ENCODE measurements at regions not wholly inside any gene's neighbourhood (a gene's known extent, or its start where the extent isn't known, plus 50 kb on each side); places are given as distances from the start of the nearest gene placed in this dataset.

DNA sequence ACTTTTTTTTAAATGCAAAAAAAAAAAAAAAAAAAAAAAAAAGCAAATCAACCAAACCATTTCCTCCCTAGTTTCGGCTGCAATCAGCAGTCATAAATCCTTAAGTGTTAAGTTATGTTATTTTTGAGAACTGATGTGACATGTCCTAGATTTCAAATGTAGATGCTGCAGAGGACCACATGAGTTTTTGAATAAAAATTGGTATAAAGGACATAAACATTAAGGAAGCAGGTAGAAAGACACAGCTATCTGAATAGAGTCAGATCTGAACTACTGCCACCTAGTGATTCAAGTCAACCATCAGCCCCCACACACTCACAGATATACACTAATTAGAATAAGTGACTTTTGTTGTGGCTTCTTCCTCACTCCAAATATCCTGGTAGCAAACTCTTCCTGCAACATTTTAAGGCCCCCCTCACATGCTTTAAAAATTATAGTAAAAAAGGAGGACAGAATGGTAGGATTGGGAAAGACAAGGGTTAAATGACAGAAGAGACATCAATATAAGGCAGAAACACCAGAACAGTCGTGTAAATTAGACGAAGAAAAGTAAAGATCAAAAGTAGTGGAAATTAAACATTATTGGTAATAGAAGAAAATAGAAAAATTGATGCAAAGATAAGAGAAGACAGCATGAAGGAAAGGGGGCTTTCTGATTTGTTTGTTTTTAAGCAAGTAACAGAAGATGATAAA, 394.5 kb upstream of the ATP2B1 start:
- H2BK5ac ChIP-seq (ENCODE audit: insufficient read length, low read length), result no peak overlapping the region
- H4K8ac ChIP-seq (replicated peaks; ENCODE audit: insufficient read length, low read depth, low read length), result no peak overlapping the region
- H2BK15ac ChIP-seq (ENCODE audit: low read depth, low read length), result no peak overlapping the region
- Mint-ChIP-seq H3K36me3 (ENCODE audit: insufficient read depth in 1 of 3, low read depth in 3 of 3) (no peaks in the 10 kb centered on the region), H3K27me3 (ENCODE audit: low read depth) (no peaks in the 10 kb centered on the region), H3K9me3 (no peaks in the 10 kb centered on the region), H3K27ac (0 out of 7 replicates have a peak overlapping the region, but pooled peaks of 1 of the 3 experiments have one; percentile 4), H3K4me1 (peaks cover 7% of the 10 kb centered on the region in 2 experiments), H3K4me3 (no peak overlapping the region)
- no peaks in the 10 kb centered on the region for H3K27me3 ChIP-seq (ENCODE audit: insufficient read depth, low read length)
- H3K9me3 ChIP-seq (ENCODE audit: control insufficient read depth, low read depth, low read length), result no peaks in the 10 kb centered on the region
- WGBS (ENCODE audit: extremely low coverage, insufficient read length, low lambda C conversion rate), result no CpG with 5 or more reads among the region's 3 CpGs
- H3T11ph ChIP-seq (ENCODE audit: low read length), result no peak overlapping the region
- TF ChIP-seq, protein P1, sequence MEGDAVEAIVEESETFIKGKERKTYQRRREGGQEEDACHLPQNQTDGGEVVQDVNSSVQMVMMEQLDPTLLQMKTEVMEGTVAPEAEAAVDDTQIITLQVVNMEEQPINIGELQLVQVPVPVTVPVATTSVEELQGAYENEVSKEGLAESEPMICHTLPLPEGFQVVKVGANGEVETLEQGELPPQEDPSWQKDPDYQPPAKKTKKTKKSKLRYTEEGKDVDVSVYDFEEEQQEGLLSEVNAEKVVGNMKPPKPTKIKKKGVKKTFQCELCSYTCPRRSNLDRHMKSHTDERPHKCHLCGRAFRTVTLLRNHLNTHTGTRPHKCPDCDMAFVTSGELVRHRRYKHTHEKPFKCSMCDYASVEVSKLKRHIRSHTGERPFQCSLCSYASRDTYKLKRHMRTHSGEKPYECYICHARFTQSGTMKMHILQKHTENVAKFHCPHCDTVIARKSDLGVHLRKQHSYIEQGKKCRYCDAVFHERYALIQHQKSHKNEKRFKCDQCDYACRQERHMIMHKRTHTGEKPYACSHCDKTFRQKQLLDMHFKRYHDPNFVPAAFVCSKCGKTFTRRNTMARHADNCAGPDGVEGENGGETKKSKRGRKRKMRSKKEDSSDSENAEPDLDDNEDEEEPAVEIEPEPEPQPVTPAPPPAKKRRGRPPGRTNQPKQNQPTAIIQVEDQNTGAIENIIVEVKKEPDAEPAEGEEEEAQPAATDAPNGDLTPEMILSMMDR (conservative IDR thresholded peaks at IDR 0.05), result peak; percentile 73
- H2BK12ac ChIP-seq (ENCODE audit: insufficient read length, low read depth, low read length), result no peak overlapping the region
- H3K4me2 ChIP-seq (ENCODE audit: insufficient read depth, insufficient read length, low read length), result no peak overlapping the region
- no peak overlapping the region for H2BK120ac ChIP-seq (ENCODE audit: low read depth, low read length, poor library complexity, severe bottlenecking)
- no peaks in the 10 kb centered on the region for H3K4me1 ChIP-seq (ENCODE audit: insufficient read depth, low read length)
- no peak overlapping the region for H3K9ac ChIP-seq (ENCODE audit: extremely low read depth, insufficient read length, low read length)
- H2BK20ac ChIP-seq (ENCODE audit: low read depth, low read length, poor library complexity, severe bottlenecking), result no peak overlapping the region
- DNase-seq, result no peak
- H3K56ac ChIP-seq (ENCODE audit: insufficient read length, low read depth, low read length), result no peak overlapping the region
- no peak overlapping the region for H3K18ac ChIP-seq (ENCODE audit: insufficient read length, low read depth, low read length)
- H3K14ac ChIP-seq (ENCODE audit: insufficient read depth, low read length), result no peak overlapping the region
- H2AK5ac ChIP-seq (ENCODE audit: insufficient read length, low read length), result no peak overlapping the region
- no peak overlapping the region for H4K91ac ChIP-seq (ENCODE audit: insufficient read length, low read depth, low read length)
- H4K20me1 ChIP-seq (ENCODE audit: control insufficient read depth, insufficient read depth, insufficient read length), result no peaks in the 10 kb centered on the region
- H3K23me2 ChIP-seq (ENCODE audit: insufficient read length, low read depth, low read length, poor library complexity, severe bottlenecking), result no peaks in the 10 kb centered on the region
- no peak overlapping the region for H3K23ac ChIP-seq (ENCODE audit: insufficient read length, low read depth, low read length)
- H3K4ac ChIP-seq (ENCODE audit: low read depth, low read length), result no peak overlapping the region
- no peaks in the 10 kb centered on the region for H3K79me2 ChIP-seq (ENCODE audit: insufficient read depth, low read length)
- H2AFZ ChIP-seq (ENCODE audit: low read length), result no peak overlapping the region
- H3K27ac ChIP-seq (ENCODE audit: insufficient read length, low read depth, low read length), result no peak overlapping the region
- no peak overlapping the region for H4K5ac ChIP-seq (ENCODE audit: insufficient read length, low read depth, low read length)
- no peaks in the 10 kb centered on the region for H3K79me1 ChIP-seq (ENCODE audit: insufficient read depth, low read depth, low read length, poor library complexity, severe bottlenecking)

Data from H9 (cell line).